ENCODE measurements at regions not wholly inside any gene's neighbourhood (a gene's known extent, or its start where the extent isn't known, plus 50 kb on each side); places are given as distances from the start of the nearest gene placed in this dataset.
A peak's percentile ranks its signal among the peaks of the same experiment; 100 is the strongest.

DNA sequence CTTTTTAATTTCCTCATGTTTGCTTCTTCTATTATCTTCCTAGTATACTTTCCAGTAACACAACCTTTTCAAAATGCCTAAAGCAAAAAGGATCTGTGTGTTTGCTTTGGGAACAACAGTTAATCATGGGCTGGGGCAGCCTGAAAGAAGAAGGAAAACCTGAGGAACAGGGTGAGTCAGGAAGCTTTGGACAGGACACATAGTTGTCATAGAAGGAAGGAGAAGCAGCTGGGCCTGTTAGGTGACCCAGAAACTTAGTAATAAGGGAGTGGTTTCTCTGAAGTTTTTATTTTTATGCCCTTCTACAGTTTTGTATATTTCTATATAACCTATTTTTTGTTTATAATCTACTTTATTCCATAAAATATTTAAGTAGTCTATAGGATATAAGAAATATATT, 61.4 kb downstream of the CD24 start:
- no peaks in the 10 kb centered on the region for H3K4me1 ChIP-seq (ENCODE audit: insufficient read depth, low read length)
- no peak overlapping the region for H3K4me2 ChIP-seq (ENCODE audit: insufficient read depth, insufficient read length, low read length)
- H3K23me2 ChIP-seq (ENCODE audit: insufficient read length, low read depth, low read length, poor library complexity, severe bottlenecking), result no peaks in the 10 kb centered on the region
- no peak overlapping the region for H3K4ac ChIP-seq (ENCODE audit: low read depth, low read length)
- no peak overlapping the region for H3K23ac ChIP-seq (ENCODE audit: insufficient read length, low read depth, low read length)
- H4K20me1 ChIP-seq (ENCODE audit: control insufficient read depth, insufficient read depth, insufficient read length), result no peaks in the 10 kb centered on the region
- Mint-ChIP-seq H3K36me3 (ENCODE audit: insufficient read depth in 1 of 3, low read depth in 3 of 3) (peaks cover 2 to 20% (median 9%) of the 10 kb centered on the region in 3 experiments; a peak in 6 of 7 replicates), H3K9me3 (peaks cover 19 to 22% of the 10 kb centered on the region in 2 experiments), H3K27ac (peak overlapping the region in 1 of 3 experiments; percentile 76; a peak in 1 of 7 replicates), H3K27me3 (ENCODE audit: low read depth) (no peaks in the 10 kb centered on the region), H3K4me1 (peaks cover 19 to 27% of the 10 kb centered on the region in 2 experiments), H3K4me3 (no peak overlapping the region)
- H3K27me3 ChIP-seq (ENCODE audit: insufficient read depth, low read length), result no peaks in the 10 kb centered on the region
- H2BK120ac ChIP-seq (ENCODE audit: low read depth, low read length, poor library complexity, severe bottlenecking), result no peak overlapping the region
- H2BK20ac ChIP-seq (ENCODE audit: low read depth, low read length, poor library complexity, severe bottlenecking), result no peak overlapping the region
- no peak overlapping the region for H3K9ac ChIP-seq (ENCODE audit: extremely low read depth, insufficient read length, low read length)
- no peak overlapping the region for H4K8ac ChIP-seq (replicated peaks; ENCODE audit: insufficient read length, low read depth, low read length)
- no peak overlapping the region for H4K5ac ChIP-seq (ENCODE audit: insufficient read length, low read depth, low read length)
- TF ChIP-seq, protein P1, sequence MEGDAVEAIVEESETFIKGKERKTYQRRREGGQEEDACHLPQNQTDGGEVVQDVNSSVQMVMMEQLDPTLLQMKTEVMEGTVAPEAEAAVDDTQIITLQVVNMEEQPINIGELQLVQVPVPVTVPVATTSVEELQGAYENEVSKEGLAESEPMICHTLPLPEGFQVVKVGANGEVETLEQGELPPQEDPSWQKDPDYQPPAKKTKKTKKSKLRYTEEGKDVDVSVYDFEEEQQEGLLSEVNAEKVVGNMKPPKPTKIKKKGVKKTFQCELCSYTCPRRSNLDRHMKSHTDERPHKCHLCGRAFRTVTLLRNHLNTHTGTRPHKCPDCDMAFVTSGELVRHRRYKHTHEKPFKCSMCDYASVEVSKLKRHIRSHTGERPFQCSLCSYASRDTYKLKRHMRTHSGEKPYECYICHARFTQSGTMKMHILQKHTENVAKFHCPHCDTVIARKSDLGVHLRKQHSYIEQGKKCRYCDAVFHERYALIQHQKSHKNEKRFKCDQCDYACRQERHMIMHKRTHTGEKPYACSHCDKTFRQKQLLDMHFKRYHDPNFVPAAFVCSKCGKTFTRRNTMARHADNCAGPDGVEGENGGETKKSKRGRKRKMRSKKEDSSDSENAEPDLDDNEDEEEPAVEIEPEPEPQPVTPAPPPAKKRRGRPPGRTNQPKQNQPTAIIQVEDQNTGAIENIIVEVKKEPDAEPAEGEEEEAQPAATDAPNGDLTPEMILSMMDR (conservative IDR thresholded peaks at IDR 0.05), result no peak
- no peak overlapping the region for H2AK5ac ChIP-seq (ENCODE audit: insufficient read length, low read length)
- H3T11ph ChIP-seq (ENCODE audit: low read length), result no peak overlapping the region
- H3K79me2 ChIP-seq (ENCODE audit: insufficient read depth, low read length), result no peaks in the 10 kb centered on the region
- no peaks in the 10 kb centered on the region for H3K9me3 ChIP-seq (ENCODE audit: control insufficient read depth, low read depth, low read length)
- no peaks in the 10 kb centered on the region for H3K79me1 ChIP-seq (ENCODE audit: insufficient read depth, low read depth, low read length, poor library complexity, severe bottlenecking)
- no peak overlapping the region for H3K14ac ChIP-seq (ENCODE audit: insufficient read depth, low read length)
- H2AFZ ChIP-seq (ENCODE audit: low read length), result no peak overlapping the region
- no peak overlapping the region for H2BK12ac ChIP-seq (ENCODE audit: insufficient read length, low read depth, low read length)
- no peak overlapping the region for H3K18ac ChIP-seq (ENCODE audit: insufficient read length, low read depth, low read length)
- no peak overlapping the region for H4K91ac ChIP-seq (ENCODE audit: insufficient read length, low read depth, low read length)
- H3K56ac ChIP-seq (ENCODE audit: insufficient read length, low read depth, low read length), result no peak overlapping the region
- H3K27ac ChIP-seq (ENCODE audit: insufficient read length, low read depth, low read length), result no peak overlapping the region
- no peak for DNase-seq
- no peak overlapping the region for H2BK5ac ChIP-seq (ENCODE audit: insufficient read length, low read length)
- H2BK15ac ChIP-seq (ENCODE audit: low read depth, low read length), result no peak overlapping the region

Measured in H9 (cell line).